Anterior cingulate cortex (tissue), 58 donors: ENCODE measurements at regions not wholly inside any gene's neighbourhood (a gene's known extent, or its start where the extent isn't known, plus 50 kb on each side); places are given as distances from the start of the nearest gene placed in this dataset.
"Not testable (repeated sequence)": the region's sequence is repeated elsewhere in the genome, so short reads cannot be mapped to it uniquely, and the experiment has no call there.

Experiments
- DNase-seq, 58 donors: peaks; one replicate each; lab custom pipeline; 2025; lab: John Stamatoyannopoulos, UW

DNA sequence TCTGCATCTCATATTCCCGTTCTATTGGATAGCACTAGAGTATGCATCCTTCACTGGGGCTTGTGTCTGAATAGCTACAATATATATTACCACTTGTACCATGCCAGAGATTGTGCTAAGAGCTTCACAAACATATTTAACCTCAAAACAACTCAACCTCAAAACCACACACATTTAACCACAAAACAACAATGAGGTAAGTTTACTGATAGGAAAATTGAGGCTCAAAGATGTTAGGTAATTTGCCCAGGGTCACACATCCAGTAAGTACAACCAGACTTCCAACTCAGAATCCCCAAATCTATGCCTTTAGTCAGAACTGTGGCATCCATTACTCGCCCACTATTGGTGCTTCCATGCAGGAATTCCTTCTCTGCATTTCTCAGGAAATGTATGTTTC, 220.0 kb downstream of the FAM43A start:
- no peak for DNase-seq

DNA sequence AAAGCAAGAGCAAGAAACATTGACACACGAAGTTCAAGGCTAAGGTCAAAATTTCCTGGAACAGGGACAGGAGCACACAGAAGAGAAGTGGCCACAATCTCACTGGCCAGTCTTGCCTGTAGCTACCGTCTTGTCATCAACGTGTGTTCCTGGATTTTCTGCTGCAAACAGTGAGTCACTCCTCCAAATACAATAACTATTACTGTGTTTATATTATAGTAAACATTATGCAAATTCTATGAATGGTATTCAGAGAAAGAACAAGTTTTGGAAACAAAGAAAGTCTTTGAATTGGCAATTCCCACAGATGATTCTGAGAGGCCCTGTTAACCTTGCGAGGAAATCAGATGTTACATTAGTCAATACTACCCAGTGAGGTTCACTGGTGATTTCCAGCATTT, 220.5 kb downstream of the FAM43A start:
- peak in 1 of 58 donors; percentile 38 for DNase-seq

DNA sequence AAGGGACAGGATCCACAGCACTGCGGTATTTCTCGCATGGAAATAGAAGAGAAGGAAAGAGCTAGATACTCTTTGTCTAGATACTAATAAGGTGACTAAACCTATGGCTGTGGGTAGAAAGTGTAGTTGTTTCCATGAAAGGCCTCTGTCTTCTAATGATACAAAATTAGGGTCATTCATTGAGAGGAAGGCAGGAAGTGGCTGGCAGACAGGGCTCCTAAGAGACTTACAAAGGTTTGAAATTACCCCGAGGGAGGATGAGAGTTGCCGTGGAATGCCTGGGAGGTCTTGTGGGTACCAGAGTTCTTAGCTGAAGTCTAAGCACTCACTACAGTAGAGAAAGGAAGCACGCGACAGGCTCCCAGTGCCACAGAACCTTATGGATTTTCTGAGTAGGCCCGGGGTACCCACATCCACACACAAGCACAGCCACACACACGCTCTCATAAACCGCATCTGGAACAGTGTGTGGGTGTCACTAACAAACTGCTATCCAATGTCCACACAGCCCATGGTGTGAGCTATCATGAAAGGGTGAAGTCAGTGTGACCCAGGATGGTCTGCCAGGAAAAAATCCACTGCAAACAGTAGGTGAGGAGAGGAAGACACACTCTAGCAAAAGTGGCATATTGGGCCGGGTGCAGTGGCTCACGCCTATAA, 221.4 kb downstream of the FAM43A start:
- no peak for DNase-seq

DNA sequence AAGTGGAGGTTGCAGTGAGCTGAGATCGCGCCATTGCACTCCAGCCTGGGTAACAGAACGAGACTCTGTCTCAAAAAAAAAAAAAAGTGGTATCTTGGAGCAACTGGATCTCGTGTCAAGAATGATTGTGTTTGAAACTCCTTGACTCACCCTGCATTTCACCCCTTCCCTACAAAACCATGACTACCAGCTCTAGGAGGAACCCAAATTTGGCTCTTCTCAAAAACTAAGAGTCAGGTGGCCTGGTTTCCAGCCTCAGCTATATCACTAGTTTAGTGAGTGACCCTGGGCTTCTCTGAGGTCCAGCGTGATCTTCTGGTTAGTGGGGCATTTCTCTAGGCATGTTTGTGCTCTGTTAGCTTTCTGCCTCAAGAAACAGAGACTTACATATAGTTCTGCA, 222.1 kb downstream of the FAM43A start:
- DNase-seq: no peak

DNA sequence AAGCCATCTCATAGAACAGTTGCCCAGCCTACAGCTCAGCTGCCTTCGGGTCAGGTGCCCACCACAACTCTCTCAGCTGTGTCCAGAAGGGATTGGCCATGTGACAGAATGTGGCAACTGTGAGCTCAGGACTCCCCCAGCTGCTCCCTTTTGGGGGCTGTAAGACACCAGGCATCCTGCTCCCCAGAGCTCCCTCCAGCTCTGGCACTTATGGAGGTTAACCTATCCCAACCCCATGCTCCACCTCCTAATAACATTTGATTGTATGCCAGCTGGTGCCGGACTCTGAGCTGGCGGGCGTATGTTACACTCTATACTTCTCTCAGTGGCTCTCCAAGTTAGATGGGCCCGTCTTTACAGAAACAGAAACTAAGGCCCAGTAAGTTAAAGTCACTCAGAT, 222.8 kb downstream of the FAM43A start:
- no peak for DNase-seq

- no peak for DNase-seq
These were observed 223.3 kb downstream of the FAM43A start for GRCh38 chr3:194908972-194909371.

DNA sequence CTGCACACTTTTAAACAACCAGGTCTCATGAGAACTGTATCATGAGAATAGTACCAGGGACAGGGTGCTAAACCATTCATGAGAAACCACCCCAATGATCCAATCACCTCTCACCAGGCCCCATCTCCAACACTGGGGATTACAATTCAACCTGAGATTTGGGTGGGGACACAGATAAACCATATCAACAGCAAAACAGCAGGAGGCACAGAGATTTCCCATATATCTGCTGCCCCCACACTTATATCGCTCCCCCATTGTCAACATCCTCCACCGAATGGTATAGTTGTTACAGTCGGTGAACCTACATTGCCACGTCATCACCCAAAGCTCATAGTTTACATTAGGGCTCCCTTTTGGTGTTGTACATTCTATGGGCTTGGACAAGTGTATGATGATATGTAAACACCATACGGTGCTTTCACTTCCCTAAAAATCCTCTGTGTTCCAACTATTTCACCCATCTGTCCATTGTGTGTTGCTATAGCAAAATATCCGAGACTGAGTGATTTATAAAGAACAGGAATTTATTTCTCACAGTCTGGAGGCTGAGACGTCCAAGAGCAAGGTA, 224.8 kb downstream of the FAM43A start:
- no peak for DNase-seq

GRCh38 chr3:194913316-194913715, 227.6 kb downstream of the FAM43A start:
- no peak for DNase-seq

- not testable (repeated sequence) for DNase-seq
These were observed 239.2 kb downstream of the FAM43A start for GRCh38 chr3:194924889-194925288.

DNA sequence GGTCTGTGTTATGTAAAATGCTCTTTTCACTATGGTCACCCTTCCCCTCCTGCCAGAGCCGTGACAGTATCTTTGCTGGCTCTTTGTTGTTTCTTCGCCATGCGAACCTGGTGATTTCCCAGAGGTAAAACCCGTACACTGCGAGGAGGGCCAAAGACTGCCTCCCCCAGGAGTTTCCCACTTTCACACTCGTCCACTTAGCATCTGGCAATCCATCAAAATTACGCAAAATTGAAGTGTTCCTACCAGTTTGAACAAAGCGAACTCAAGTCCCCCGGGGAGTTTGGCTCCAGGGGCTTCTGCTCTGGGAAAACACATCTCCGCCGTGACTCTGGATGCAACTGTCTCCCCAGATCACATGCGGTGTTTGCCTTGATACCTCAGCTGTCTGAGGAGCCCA, 239.9 kb downstream of the FAM43A start:
- no peak for DNase-seq

- DNase-seq: no peak
These were observed 242.5 kb downstream of the FAM43A start for GRCh38 chr3:194928227-194928626.

DNA sequence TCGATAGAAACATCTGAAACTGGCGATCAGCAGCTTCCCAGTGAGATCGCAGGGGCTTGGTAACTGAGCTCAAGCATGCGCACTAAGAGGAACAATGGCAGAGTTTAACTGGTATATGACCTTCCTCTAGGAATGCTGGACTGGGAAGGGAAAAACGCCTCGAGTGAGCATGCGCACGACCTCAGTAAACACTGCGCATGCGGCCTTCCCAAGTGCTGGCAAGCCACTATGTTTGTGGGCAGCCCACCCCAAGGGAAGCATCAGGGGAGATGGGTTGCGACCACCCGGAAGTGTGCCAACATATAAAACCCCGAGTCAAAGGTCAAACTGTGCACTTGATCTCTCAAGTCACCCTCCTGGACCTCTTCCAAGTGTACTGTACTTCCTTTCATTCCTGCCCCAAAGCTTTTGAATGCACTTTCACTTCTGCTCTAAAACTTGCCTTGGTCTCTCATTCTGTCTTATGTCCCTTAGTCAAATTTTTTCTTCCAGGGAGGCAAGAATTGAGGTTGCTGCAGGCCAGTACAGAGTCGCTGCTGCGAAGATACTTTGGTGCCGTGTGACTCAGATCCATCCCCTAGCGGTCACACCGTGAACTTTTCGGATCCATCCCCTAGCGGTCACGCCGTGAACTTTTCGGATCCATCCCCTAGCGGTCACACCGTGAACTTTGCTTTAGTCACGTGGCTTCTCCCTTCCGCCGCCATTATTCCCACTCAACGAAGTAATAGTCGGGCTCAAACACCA, 243.3 kb downstream of the FAM43A start:
- no peak for DNase-seq

GRCh38 chr3:194929578-194929960, 243.9 kb downstream of the FAM43A start:
- DNase-seq: no peak

GRCh38 chr3:194930377-194931204, 244.9 kb downstream of the FAM43A start:
- DNase-seq: peak in 6 of 58 donors; percentile 5 to 60 (median 15)

DNA sequence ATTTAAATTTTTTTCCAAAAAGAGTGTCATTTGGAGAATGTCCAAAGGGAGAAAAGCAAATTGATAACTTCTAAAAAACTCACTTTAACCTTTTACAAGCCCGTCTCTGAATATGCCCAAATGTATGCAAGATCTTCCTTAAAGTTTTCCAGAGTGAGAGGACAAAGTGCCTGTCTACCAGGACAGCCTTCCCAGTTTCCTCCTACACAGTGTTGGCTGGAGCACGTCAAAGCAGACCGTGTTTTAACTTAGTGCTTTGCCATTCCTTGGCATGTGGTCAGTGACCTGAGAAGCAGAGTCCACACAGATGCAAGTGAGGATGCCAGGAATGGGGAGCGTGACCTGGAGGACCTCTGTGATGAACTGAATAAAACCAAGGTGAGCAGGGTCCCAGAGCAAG, 245.7 kb downstream of the FAM43A start:
- no peak for DNase-seq

- no peak for DNase-seq
These were observed 246.2 kb downstream of the FAM43A start for GRCh38 chr3:194931865-194932264.

DNA sequence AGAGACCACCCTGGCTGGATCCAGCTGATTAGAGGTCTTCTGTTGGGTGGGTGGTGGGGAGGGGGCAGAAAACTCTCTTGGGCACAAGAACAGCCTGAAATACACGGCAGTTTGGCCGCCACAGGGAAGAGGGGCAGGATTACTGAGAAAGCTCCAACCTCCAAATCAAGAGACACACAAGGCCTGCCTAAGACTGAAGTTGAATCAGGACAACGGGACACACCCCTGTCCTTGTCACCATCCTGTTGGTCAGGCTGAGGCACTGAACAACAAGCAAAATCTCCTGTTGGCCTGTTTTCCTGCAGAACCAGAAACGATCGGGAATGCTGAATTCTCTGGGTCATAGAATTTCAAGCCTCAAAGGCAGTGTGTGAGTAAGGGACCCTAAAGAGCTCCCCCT, 247.8 kb downstream of the FAM43A start:
- DNase-seq: no peak

- peak in 1 of 58 donors; percentile 7 for DNase-seq
These were observed 249.4 kb downstream of the FAM43A start for GRCh38 chr3:194935061-194935460.

DNA sequence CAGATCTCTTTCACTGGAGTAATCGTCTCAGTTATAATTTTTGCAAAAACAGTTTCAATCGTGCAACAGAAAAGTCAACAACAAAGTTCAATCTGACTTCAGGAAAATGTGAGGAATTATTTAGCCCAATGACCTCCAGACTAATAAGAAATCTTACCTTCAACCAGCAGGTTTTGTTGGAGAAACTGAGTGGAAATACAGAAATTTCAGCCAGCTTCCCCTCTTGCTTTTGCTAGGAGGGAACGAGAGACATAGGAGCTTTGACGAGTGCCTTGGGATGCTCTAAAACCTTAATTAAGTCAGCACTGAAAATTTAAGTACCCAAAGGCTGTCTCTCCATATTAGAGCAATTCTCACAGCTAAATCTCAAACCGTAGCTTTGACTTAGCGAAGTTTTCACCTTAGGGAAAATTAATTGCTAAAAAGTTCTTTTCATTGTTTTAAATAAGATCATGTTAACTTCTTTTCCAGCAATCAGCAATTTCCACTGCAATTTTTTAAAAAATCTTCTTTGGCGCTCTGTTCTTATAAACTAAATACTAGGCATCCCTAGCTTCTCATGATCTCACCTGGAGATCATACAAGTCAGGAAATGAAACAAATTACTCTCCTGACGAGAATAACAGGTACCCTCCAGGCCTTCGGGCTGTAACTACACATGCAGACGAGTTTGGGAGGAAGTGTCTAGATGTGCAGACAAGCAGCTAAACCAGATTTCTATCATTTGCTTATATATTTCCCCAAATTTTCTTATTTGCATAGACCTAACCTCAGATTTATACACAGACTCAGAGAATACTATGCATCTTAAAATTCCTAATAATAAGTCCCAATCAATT, 250.2 kb downstream of the FAM43A start:
- DNase-seq: no peak

- no peak for DNase-seq
These were observed 251.0 kb downstream of the FAM43A start for GRCh38 chr3:194936659-194937058.
